Uterus (tissue), 2 donors: ENCODE measurements at regions not wholly inside any gene's neighbourhood (a gene's known extent, or its start where the extent isn't known, plus 50 kb on each side); places are given as distances from the start of the nearest gene placed in this dataset.

Experiments
- POLR2A ChIP-seq, 2 donors: fragments of 450-650 bp; IDR thresholded peaks; one replicate each; pipeline ENCODE4 v1.6.1; 2016; ENCODE audit warnings: antibody characterized with exemption in 2 of 2, mild to moderate bottlenecking in 1 of 2, moderate library complexity in 1 of 2
- TF ChIP-seq, protein P1 (sequence below), 4 experiments: fragments of 200-600 bp in 2 of 4; fragments of 450-650 bp in 2 of 4; sonication (generic) in 2 of 4; IDR thresholded peaks; one replicate each; pipeline ENCODE4 v1.5.1; 2016 to 2019; ENCODE audit warnings: antibody characterized with exemption in 4 of 4, mild to moderate bottlenecking in 2 of 4, moderate library complexity in 1 of 4

DNA sequence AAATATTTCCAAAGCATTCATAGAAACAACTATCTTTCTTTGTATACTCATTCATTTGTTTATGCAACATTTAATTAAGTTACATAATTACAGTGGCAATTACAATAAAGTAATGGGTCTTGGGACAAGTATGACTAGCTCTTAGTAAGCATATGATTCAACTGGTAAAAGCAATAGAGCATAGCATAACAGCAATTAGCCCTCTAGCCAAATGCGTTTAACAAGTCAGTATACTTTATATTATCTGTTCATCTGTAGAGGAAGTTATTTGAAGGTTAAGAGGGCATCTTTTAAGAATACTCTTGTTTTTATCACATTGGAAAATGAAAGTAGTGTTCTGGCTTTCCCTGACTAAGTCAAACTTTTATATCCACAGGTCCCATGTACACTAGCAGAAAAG lies 198.1 kb upstream of the UGT8 start:
- TF ChIP-seq, protein P1, sequence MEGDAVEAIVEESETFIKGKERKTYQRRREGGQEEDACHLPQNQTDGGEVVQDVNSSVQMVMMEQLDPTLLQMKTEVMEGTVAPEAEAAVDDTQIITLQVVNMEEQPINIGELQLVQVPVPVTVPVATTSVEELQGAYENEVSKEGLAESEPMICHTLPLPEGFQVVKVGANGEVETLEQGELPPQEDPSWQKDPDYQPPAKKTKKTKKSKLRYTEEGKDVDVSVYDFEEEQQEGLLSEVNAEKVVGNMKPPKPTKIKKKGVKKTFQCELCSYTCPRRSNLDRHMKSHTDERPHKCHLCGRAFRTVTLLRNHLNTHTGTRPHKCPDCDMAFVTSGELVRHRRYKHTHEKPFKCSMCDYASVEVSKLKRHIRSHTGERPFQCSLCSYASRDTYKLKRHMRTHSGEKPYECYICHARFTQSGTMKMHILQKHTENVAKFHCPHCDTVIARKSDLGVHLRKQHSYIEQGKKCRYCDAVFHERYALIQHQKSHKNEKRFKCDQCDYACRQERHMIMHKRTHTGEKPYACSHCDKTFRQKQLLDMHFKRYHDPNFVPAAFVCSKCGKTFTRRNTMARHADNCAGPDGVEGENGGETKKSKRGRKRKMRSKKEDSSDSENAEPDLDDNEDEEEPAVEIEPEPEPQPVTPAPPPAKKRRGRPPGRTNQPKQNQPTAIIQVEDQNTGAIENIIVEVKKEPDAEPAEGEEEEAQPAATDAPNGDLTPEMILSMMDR (IDR thresholded peaks at IDR 0.05) = no peak
- no peak for TF ChIP-seq POLR2A (IDR thresholded peaks at IDR 0.05)
